Fibroblast of lung (primary cell): ENCODE measurements at regions not wholly inside any gene's neighbourhood (a gene's known extent, or its start where the extent isn't known, plus 50 kb on each side); places are given as distances from the start of the nearest gene placed in this dataset.
"Not testable (repeated sequence)": the region's sequence is repeated elsewhere in the genome, so short reads cannot be mapped to it uniquely, and the experiment has no call there.

ENCODE experiments used
- DNase-seq, 2 donors: peaks; one replicate each; pipeline versions ENCODE4 v3.0.0 to v3.0.0-alpha.2; 2010; ENCODE audit warnings: low read depth in 2 of 2
- H2AFZ ChIP-seq: 2 replicates; pipeline ENCODE4 v1.5.1; 2012; ENCODE audit warnings: low read length, control low read depth, inconsistent platforms
- H3K27ac ChIP-seq: 2 replicates; pipeline ENCODE4 v1.5.1; 2011; ENCODE audit warnings: low read length, control low read depth; ENCODE audit not compliant: insufficient read depth
- H3K27me3 ChIP-seq: 2 replicates; pipeline ENCODE4 v1.5.1; 2011; ENCODE audit warnings: mild to moderate bottlenecking, low read length; ENCODE audit not compliant: control insufficient read depth, insufficient read depth
- H3K36me3 ChIP-seq: 2 replicates; pipeline ENCODE4 v1.5.1; 2011; ENCODE audit warnings: low read length; ENCODE audit not compliant: control insufficient read depth, insufficient read depth
- H3K4me1 ChIP-seq: 2 replicates; pipeline ENCODE4 v1.5.1; 2011; ENCODE audit warnings: low read length; ENCODE audit not compliant: control insufficient read depth, insufficient read depth; ENCODE audit errors: extremely low read depth
- H3K4me2 ChIP-seq: 2 replicates; pipeline ENCODE4 v1.5.1; 2011; ENCODE audit warnings: low read length, control low read depth; ENCODE audit not compliant: insufficient read depth; ENCODE audit errors: extremely low read depth
- H3K4me3 ChIP-seq, 4 experiments: fragments of 200-600 bp in 1 of 4; sonication (generic) in 1 of 4; replicated peaks in 1 of 4; 2 replicates each; pipeline ENCODE4 v1.5.1; 2011 to 2016; ENCODE audit warnings: low read length in 4 of 4, low read depth in 3 of 4, mild to moderate bottlenecking in 3 of 4, control low read depth in 2 of 4, inconsistent platforms in 1 of 4, mixed read lengths in 1 of 4; ENCODE audit not compliant: insufficient read depth in 1 of 4; ENCODE audit errors: control extremely low read depth in 1 of 4
- H3K79me2 ChIP-seq: 2 replicates; pipeline ENCODE4 v1.5.1; 2012; ENCODE audit warnings: mild to moderate bottlenecking, low read length, inconsistent platforms; ENCODE audit not compliant: control insufficient read depth, insufficient read depth
- H3K9ac ChIP-seq: 2 replicates; pipeline ENCODE4 v1.5.1; 2011; ENCODE audit warnings: mild to moderate bottlenecking, low read length, control low read depth; ENCODE audit not compliant: insufficient read depth
- H3K9me3 ChIP-seq: 2 replicates; pipeline ENCODE4 v1.5.1; 2012; ENCODE audit warnings: low read depth, low read length; ENCODE audit not compliant: control insufficient read depth, insufficient read depth
- H4K20me1 ChIP-seq: 2 replicates; pipeline ENCODE4 v1.5.1; 2011; ENCODE audit warnings: low read length; ENCODE audit not compliant: control insufficient read depth, insufficient read depth; ENCODE audit errors: extremely low read depth
- EZH2 ChIP-seq: IDR thresholded peaks from 2 replicates; pipeline ENCODE4 v1.5.1; 2012; ENCODE audit warnings: low read length, control low read depth, mild to moderate bottlenecking; ENCODE audit errors: missing control alignments
- TF ChIP-seq, protein P1 (sequence below), 2 donors: IDR thresholded peaks in 1 of 2; conservative IDR thresholded peaks in 1 of 2; 1 replicate in 1 of 2; 2 replicates in 1 of 2; pipeline ENCODE4 v1.5.1; 2011 to 2012; ENCODE audit warnings: low read length in 2 of 2, control low read depth in 1 of 2, inconsistent platforms in 1 of 2, low read depth in 1 of 2, mild to moderate bottlenecking in 1 of 2

DNA sequence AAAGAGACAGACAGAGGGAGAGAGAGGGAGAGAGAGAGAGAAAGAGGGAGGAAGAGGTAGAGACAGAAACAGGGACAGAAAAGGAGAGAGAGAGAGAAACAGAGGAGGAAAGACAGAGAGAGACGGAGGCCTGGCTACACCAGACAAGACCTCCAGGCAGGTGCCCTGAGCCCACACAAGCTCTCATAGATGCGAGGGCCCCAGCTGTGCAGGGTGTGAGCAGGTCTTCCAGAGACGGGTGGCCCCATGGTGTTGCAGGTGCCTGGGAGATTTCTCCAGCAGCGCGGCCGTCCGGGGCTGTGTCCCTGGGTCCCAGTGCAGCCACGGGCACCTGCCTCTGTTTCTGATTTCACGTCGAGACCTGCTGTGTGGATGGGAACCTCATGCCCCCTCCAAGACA is 253.0 kb downstream of the SHOX start:
- Histone ChIP-seq H3K4me2 (no peak overlapping the region), H4K20me1 (no peaks in the 10 kb centered on the region), H2AFZ (no peak overlapping the region), H3K27ac (no peak overlapping the region), H3K4me1 (no peaks in the 10 kb centered on the region), H3K27me3 (no peaks in the 10 kb centered on the region), H3K9me3 (no peaks in the 10 kb centered on the region), H3K4me3 (no peak overlapping the region), H3K9ac (no peak overlapping the region), H3K79me2 (no peaks in the 10 kb centered on the region), H3K36me3 (no peaks in the 10 kb centered on the region)
- no peak for TF ChIP-seq EZH2
- TF ChIP-seq, protein P1, sequence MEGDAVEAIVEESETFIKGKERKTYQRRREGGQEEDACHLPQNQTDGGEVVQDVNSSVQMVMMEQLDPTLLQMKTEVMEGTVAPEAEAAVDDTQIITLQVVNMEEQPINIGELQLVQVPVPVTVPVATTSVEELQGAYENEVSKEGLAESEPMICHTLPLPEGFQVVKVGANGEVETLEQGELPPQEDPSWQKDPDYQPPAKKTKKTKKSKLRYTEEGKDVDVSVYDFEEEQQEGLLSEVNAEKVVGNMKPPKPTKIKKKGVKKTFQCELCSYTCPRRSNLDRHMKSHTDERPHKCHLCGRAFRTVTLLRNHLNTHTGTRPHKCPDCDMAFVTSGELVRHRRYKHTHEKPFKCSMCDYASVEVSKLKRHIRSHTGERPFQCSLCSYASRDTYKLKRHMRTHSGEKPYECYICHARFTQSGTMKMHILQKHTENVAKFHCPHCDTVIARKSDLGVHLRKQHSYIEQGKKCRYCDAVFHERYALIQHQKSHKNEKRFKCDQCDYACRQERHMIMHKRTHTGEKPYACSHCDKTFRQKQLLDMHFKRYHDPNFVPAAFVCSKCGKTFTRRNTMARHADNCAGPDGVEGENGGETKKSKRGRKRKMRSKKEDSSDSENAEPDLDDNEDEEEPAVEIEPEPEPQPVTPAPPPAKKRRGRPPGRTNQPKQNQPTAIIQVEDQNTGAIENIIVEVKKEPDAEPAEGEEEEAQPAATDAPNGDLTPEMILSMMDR (conservative IDR thresholded peaks at IDR 0.05 in 1 of 2, IDR thresholded peaks at IDR 0.05 in 1 of 2; ENCODE audit: low read depth in 1 of 2, low read length in 2 of 2) = no peak
- no peak for DNase-seq

DNA sequence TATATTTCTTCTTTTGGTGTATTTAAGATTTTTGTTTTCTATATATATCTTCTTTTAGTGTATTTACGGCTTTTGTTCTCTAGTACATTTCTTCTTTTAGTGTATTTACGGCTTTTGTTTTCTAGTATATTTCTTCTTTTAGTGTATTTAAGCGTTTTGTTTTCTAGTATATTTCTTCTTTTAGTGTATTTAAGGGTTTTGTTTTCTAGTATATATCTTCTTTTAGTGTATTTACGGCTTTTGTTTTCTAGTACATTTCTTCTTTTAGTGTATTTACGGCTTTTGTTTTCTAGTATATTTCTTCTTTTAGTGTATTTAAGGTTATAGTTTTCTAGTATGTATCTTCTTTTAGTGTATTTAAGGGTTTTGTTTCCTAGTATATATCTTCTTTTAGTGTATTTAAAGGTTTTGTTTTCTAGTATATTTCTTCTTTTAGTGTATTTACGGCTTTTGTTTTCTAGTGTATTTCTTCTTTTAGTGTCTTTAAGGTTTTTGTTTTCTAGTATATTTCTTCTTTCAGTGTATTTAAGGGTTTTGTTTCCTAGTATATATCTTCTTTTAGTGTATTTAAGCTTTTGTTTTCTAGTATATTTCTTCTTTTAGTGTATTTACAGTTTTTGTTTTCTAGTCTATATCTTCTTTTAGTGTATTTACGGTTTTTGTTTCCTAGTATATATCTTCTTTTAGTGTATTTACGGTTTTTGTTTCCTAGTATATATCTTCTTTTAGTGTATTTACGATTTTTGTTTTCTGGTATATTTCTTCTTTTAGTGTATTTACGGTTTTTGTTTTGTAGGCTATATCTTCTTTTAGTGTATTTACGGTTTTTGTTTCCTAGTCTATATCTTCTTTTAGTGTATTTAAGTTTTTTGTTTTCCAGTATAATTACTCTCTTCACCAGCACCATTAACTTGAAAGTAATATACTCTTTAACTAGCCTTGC is 249.4 kb downstream of the SHOX start:
- not testable (repeated sequence) for H3K4me2 ChIP-seq, H3K27me3 ChIP-seq, H2AFZ ChIP-seq, H3K36me3 ChIP-seq, DNase-seq, H3K27ac ChIP-seq, H4K20me1 ChIP-seq, H3K79me2 ChIP-seq, H3K4me1 ChIP-seq, H3K9me3 ChIP-seq, H3K9ac ChIP-seq, H3K4me3 ChIP-seq

- peaks cover 4% of the 10 kb centered on the region for H3K9me3 ChIP-seq
- no peak for DNase-seq
- TF ChIP-seq EZH2 = no peak
- TF ChIP-seq, protein P1 (conservative IDR thresholded peaks at IDR 0.05 in 1 of 2, IDR thresholded peaks at IDR 0.05 in 1 of 2; ENCODE audit: low read depth in 1 of 2, low read length in 2 of 2) = no peak
- no peaks in the 10 kb centered on the region for H3K27me3 ChIP-seq
- H3K4me1 ChIP-seq = no peaks in the 10 kb centered on the region
- no peak overlapping the region for H3K4me2 ChIP-seq
- no peaks in the 10 kb centered on the region for H3K79me2 ChIP-seq
- no peak overlapping the region for H3K9ac ChIP-seq
- no peak overlapping the region for H2AFZ ChIP-seq
- no peak overlapping the region for H3K27ac ChIP-seq
- H3K4me3 ChIP-seq = no peak overlapping the region
- no peaks in the 10 kb centered on the region for H3K36me3 ChIP-seq
- H4K20me1 ChIP-seq = no peaks in the 10 kb centered on the region
Observed at GRCh38 chrX:874061-874460, 243.5 kb downstream of the SHOX start.
